ENCODE measurements at regions not wholly inside any gene's neighbourhood (a gene's known extent, or its start where the extent isn't known, plus 50 kb on each side); places are given as distances from the start of the nearest gene placed in this dataset.

DNA sequence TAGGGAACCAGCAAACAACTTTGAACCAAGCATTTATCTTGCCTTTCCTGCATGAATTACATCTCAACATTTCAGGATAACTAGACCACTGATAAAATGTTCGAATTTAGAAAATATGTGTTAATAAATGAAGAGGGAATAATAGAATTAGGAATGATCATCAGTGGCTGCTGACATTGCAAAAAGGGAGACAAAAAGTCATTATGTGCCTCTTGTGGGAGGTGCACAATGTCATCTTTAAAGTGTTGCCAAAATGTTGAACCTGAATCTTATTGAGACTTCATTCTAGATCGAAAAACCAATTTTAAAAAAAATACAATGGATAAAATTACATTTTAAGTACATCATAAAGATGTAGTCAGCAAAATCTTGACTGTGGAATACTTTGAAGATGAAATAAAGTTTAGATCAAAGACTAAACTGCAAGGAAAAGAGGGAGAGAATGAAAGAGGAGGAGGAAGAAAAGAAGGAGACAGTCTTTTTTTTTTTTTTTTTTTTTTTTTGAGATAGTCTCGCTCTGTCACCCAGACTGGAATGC, 299.3 kb downstream of the FBXW7 start:
- DNase-seq (ENCODE audit: low spot score): no peak

DNA sequence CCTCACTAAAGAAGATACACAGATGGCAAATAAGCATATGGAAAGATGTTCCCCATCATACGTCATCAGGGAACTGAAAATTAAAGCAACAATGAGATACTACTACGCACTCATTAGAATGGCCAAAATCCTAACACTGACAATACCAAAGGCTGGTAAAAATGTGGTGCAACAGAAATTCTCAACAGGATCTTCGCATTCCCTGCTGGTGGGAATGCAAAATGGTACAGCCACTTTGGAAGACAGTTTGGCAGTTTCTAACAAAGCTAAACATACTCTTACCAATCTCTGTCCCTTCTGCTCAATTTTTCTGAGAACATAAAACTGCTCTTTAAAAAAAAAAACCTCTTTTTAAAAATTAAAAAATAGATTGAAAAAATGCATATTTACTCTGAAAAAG, 300.2 kb downstream of the FBXW7 start:
- no peak for DNase-seq (ENCODE audit: low spot score)

DNA sequence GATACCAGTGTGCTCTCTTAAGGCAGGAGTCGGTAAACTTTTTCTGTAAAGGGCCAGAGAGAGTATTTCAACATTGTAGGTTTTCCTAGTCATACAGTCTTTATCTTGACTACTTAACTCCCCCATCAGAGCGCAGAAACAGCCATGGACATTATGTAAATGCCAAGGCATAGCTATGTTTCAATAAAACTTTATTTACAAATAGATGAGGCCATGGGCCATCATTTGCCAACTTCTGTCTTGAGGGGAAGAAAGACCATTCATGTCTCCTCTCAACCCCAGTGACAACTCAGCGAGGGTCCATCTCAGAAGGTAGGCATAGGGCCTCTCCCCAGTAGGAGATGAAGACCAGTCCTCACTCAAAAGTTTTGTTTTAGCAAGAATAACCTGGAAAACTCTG, 301.3 kb downstream of the FBXW7 start:
- no peak for DNase-seq (ENCODE audit: low spot score)

DNA sequence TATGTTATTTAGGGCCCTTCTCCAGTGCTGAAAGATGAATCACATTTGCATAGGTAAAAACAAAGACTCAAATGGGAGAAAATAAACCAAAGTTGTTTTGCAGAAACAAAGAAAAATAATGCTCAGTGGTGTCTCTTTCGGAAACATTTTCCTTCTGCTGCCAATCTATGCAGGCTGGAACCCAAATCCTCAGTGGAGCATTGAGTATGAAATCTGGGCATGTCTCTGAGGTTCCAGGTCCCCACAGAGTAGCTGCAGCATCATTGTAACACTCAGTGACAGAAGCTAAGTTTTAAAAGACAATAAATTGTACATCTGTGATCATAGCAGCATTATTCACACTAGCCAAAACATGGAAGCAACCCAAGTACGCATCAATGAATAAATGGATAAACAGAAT, 303.6 kb downstream of the FBXW7 start:
- DNase-seq (ENCODE audit: low spot score): no peak

DNA sequence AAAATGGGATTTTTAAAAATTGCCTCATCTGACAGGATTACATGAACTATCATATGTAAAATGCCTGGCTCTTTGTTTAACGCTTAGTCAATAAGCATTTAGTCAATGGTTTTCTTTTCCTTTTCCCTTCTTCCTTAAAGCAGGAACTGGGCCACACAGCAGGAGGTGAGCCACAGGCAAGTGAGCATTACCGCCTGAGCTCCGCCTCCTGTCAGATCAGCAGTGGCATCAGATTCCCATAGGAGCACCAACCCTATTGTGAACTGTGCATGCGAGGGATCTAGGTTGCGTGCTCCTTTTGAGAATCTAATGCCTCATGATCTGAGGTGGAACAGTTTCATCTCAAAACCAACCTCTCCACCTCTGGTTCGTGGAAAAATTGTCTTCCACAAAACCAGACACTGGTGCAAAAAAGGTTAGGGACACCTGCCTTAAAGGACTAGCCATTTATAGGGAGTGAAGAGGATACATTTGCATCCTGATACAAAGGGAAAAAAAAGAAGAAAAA, 306.1 kb downstream of the FBXW7 start:
- DNase-seq (ENCODE audit: low spot score): no peak

DNA sequence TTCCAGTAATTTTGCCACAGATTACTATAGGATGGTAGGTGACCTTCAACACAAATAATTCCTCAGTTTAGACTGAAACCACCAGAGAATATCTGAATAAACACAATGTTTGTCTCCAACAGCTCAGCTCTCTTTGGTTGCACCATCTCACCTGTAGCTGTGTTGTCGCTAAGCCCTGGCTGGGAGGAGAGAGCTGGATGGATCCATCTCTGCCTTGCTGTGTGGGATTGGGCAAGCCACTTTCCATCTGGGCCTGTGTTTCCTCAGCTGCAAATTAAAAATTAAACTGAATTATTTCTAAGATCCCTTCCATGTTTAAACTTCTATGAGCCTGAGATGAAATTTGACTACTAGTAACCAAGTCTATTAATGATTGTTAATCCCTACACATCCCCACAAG, 310.2 kb downstream of the FBXW7 start:
- DNase-seq (ENCODE audit: low spot score): no peak

DNA sequence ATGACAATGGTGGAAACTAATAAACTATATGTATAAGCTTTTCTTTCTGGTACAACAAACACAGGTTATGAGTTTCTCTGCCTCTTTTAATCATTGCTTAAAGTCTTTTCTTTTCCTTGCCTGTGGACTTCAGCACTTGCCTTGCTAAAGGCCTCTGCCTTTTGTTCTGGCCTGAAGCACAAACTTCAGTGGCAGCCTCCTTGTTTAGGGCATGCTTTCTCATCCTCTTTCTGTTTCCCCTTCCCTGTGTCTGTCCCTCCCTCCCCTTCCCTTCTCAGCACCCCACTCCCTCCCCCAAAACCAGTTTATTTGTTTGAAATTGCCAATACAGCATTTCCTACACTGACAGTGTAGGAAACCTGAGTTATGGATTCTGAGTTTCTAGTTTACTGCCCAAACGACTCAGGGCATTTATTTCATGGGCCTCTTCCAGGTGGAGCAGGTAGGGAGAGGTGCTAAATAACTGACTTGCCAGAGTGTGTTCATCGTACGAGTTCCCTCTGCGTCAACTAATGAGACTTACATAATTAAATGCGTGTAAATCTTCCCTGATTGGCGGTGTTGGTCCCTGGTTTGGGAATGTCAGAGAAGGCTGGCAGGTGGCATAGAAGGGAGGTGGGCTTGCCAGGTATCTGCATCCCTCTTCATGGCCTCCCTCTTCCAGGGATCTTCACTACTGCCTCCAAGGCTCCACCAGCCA, 311.0 kb downstream of the FBXW7 start:
- no peak for DNase-seq (ENCODE audit: low spot score)

DNA sequence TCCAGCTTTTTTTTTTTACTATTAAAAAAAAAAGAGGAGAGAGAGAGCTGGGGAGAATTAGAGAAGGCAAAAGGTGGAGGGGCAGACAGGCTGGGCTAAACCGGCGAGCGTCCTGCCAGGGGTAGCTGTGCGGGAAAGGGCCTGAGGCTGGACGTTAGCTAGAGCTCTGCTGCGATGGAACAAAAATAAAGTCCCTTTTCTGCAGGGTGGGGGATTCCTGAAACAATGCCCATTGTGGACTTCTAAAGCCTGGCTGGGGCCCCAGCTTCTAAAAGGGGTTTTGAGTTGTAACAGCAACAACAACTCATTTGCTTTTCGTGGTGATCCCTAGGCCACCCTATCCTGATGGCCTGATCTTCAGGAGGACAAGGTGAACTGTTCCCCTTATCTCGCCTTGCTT, 311.7 kb downstream of the FBXW7 start:
- DNase-seq (ENCODE audit: low spot score): no peak

DNA sequence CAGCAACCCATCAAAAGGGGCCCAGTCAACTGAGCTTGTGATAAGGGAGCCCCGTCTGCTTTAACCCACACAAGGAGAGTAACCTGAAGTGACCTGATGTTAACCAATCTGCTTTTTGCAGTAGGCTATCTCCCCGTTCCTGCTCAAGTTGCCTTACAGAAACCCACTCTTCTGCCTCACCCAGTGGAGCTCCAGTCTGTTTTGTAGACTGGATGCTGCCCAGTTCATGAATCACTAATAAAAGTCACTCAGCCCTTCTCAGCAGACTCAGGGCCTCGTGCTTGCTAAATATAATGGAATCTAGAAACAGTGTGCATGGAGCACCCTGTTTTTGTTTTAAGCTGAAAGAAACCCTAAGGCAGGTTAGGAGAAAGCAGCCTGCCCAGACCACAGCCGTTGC, 312.3 kb downstream of the FBXW7 start:
- DNase-seq (ENCODE audit: low spot score): no peak

DNA sequence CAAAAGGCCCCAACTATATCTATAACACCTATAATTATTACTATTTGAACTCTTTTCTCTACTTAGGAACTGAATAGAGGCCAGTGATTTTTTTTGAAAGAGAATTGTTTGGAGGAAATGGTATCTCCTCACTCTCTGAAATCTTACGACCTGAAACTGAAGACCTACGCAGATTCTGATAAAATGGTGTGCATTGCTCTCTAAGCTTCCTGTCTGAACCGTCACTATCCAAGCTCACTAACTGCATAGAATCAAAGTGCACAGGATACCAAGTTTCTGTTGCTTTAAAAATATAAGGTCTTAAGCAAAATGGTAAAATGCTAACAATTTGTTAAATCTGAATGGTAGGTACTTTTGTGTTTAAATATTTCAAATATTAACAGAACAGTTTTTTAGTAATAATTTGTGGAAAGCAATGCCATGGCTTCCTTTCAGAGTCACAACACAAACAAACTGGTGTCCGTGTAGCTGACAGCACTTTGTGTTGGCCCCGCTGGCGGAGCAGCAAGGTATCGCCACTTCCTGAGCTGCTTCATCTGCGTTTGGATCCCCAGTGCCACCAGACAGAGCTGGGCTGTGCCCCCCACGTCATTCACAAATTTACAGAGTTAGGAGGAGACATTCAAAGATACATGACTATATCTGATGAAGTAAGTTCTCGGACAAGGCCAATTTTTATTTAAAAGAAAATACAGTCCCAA, 313.9 kb downstream of the FBXW7 start:
- no peak for DNase-seq (ENCODE audit: low spot score)

DNA sequence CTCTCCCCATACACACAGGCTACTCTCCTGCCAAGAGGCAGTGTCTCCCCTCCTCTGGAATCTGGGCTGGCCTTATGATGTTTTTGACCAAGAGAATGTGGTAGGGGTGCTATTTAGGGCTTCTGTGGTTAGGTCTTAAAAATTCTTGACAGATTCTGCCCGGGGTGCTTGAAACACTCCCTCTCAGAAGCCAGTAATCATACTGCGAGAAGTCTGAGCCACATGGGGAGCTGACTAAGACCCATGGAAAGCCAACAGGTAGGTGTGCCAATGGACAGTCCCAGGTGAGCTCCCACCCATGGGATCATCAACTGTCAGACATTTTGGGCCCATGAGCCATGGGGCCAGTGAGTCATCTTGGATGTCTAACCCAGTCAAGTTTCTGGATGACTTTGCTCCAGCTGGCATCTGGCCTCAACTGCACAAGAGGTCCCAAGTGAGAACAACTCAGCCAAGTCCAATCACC, 315.7 kb downstream of the FBXW7 start:
- DNase-seq (ENCODE audit: low spot score): no peak

DNA sequence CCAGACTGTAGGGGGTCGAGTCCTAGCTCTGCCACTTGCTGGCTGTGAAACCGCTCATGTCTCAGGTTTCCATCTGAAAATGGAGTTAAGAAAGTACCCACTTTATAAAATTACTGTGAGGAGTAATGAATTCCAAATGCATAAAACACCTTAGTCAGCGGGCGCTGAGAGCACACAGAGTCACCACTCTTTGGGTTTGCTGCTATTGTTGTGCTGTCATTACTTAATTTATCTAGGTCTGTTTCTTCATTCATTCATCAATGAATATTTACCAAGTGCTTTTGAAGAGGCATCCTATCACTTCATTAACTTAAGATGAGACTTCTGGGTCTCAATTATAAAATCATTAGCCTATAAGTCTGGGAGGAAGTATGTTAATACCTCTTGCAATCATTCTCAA, 317.3 kb downstream of the FBXW7 start:
- no peak for DNase-seq (ENCODE audit: low spot score)

DNA sequence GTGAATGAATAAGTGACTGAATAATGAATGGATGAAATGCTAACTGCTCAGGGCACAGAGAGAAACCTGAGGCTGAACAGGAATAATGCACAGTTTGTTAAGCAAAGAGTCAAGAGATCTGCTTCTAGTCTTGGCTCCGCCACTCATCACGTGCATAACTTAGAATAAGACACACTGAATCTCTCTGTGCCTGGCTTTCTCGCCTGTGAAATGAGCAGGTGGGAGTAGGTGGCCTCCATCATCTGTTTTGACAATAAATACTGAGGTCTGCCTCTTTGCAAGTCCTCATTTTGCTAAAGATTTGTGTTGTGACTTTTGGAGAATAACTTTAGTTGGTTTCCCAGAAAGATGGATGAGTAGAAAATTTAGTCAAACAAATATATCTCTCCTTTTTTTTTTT, 318.0 kb downstream of the FBXW7 start:
- DNase-seq (ENCODE audit: low spot score): no peak

DNA sequence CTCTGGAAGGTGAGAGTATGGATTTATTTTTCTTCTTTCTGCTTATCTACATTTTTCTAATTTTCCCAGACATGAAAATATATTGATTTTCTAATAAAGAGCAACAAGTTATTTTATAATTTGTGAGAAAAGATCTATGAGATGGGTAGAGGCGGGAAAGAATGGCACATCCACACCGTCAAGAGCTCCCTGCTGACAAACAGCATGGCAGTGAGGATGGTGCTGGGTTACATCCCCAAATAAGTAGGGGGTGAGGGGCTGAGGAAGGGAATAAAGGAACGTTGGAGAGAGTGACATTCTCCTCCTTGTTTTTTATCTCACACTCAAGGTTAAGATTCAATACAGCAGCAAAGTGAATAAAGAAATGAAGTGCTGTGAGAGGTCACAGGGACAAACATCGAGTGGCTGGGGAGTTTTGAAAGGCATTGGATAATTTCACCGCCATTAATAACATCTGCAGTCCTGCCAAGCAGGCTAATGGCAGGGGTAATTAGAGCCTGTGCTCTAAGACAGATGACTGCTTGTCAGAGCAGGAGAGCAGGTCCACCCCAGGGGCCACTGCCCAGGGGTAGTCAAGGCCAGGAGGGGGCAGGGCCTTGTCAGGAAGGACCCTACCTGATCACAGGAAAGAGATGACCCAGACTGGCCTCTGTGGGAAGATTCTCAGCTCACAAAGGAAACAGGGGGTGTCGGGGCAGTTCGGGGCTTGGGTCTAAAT, 323.8 kb downstream of the FBXW7 start:
- no peak for DNase-seq (ENCODE audit: low spot score)

DNA sequence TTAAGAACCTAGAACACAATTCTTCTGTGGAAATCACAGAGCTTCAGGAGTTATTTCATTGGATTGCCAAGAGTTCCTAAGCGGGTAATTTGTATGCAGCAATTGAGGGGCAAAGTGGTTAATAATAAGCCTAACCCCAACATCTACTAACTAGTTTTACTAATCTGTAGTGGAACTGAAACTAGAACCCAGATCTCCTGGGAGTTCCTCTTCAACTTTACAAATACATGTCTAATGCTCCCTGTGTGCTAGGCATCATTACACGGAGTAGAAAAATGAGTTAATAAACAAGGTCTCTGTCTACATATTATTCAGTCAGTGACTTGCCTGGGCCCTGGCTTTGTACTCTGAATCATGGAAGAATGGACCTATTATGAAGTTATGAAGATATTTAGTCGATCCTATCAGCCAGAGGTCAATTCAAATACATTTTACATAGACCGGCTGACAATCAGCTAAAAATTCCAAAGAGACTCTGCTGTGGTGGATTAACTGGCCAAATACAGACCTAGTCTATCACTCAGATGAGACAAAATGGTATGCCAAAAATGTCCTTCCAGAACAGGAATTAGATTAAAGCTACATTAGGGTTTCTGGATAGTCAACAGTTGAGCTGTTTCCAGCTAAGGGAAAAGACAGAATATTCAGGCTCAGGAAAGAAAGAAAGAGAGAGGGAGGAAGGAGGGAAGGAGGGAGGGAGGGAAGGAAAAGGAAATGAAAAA, 326.0 kb downstream of the FBXW7 start:
- DNase-seq (ENCODE audit: low spot score): peak; percentile 37

DNA sequence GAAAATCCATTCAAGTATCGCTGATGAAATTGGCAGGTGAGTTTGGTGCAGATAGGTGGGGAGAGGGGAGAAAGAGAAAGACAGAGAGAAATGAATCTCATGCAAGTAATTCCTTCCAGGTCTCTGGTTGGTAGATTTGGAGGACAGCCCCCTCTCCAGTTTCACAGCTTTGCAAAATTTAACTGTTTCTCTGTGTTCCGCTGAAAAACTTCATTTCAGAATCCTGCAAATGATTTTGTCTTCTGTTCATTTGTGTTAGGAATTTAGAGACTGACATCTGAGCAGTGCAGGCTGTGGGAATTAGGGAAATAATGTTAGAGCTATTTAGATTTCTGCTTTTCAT, 328.5 kb downstream of the FBXW7 start:
- DNase-seq (ENCODE audit: low spot score): peak; percentile 60

DNA sequence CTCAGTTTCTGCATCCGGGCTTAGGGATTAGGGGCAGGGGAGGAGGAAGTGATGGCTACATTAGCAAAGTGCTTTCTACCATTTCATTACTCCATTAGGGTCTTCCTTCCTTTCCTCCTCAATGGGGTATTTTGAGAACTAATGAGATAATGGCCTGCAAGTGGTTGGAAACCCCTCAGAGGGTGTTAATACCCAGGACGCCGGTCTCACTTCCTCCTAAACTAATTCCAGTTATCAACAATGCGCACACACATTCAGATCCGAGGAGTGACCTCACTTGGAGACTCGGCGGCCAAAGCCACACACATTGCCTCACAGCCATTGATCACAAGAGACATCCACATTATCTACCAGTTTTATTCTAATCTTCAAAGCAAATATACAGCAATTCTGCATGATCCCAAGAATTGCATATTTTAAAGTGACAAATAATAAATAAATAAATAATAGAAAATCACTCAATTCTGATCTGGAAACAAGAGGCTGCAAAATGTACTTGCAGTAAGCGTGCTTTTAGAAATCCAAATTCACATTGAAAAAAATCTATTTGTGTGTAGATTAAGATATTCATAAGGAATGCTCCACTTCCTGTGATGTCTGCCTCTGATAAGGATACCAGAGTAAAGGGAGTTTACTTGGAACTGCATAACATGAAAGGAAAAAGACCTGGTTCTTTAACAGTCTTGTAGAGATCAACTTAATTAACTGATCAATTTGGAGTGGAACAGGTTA, 329.1 kb downstream of the FBXW7 start:
- DNase-seq (ENCODE audit: low spot score): peak; percentile 23

DNA sequence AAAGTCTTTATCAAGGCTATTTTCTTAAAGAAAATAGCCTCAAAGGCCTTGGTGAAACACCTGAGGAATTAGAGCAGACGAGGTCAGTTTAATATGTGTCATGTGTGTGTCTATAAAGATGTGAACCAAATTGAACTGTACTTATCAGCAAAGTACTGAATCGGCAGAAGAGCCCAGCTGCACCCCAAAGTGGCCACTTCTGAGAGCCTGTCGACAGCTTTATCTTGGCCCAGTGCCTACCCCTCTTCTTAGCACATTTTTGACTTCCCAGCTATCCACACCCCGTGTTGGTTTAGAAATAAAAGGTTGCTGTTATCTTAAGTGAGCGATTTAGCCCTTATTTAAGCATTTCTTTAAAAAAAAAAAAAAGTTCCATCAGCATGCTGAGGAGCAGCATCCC, 329.7 kb downstream of the FBXW7 start:
- peak; percentile 2 for DNase-seq (ENCODE audit: low spot score)

DNA sequence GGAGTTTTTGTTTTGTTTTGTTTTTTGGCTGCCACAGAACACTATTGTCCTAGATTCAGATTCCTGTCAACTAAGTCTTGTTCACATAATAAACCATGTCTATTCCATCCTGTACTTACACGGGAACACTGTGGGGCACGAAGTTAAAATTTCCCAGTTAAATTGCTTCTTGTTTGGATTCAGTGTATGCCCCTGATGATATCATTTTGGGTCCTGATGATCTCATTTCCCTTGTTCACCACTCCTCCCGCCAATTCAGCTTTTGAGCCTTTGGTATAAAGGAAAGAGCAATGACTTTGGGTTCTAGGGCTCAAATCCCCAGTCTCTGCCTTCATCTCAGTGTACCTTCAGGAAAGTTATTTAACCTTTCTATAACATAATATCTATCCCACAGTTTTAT, 333.5 kb downstream of the FBXW7 start:
- DNase-seq (ENCODE audit: low spot score): no peak

DNA sequence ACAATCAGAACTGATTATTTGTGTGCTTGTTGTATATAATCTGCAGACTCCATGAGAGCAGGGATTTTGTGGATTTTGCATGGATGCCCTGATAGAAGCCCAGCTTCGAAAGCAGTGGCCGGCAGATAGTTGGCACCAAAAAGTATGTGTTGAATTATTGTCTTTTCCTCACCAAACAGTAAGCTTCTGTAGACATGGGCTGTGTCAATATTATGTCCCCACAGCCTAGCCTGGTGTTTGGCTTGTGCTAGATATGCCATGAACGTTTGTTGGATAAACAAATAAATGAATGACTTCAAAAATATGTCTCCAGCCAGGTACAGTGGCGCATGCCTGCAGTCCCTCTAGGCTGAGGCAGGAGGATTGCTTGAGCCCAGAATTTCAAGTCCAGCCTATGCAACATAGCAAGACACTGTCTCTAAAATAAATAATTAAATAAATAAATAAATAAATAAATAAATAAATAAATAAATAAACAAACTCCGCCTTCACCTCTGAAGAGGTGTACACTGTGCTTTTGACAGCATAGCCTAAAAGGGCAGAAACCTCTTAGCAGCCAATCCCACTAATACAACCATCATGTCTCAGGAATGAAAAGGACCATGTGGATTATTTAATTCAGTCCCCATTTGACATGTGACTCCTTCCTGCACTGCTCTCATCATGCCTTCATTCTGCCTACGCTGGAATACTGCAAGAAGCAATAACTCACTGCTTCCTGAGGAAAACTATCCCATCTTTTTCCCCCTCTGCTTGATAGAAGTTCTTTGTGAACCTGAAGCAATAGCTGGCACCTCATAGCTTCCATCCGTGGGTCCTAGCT, 335.2 kb downstream of the FBXW7 start:
- DNase-seq (ENCODE audit: low spot score): no peak
